Esophagus squamous epithelium (tissue), 4 donors: ENCODE measurements at regions not wholly inside any gene's neighbourhood (a gene's known extent, or its start where the extent isn't known, plus 50 kb on each side); places are given as distances from the start of the nearest gene placed in this dataset.

Experiments used
- POLR2A ChIP-seq, 4 donors: fragments of 450-650 bp; IDR thresholded peaks; one replicate each; pipeline ENCODE4 v1.6.1; 2017; ENCODE audit warnings: antibody characterized with exemption in 4 of 4, mild to moderate bottlenecking in 4 of 4, moderate library complexity in 3 of 4
- TF ChIP-seq, protein P1 (sequence below), 6 experiments: fragments of 450-650 bp in 4 of 6; fragments of 200-600 bp in 2 of 6; sonication (generic) in 2 of 6; IDR thresholded peaks; one replicate each; pipeline ENCODE4 v1.5.1; 2016 to 2019; ENCODE audit warnings: antibody characterized with exemption in 6 of 6, mild to moderate bottlenecking in 4 of 6, moderate library complexity in 4 of 6

GRCh38 chr20:60906555-60906954 lies 345.5 kb upstream of the CDH4 start:
- TF ChIP-seq, protein P1, sequence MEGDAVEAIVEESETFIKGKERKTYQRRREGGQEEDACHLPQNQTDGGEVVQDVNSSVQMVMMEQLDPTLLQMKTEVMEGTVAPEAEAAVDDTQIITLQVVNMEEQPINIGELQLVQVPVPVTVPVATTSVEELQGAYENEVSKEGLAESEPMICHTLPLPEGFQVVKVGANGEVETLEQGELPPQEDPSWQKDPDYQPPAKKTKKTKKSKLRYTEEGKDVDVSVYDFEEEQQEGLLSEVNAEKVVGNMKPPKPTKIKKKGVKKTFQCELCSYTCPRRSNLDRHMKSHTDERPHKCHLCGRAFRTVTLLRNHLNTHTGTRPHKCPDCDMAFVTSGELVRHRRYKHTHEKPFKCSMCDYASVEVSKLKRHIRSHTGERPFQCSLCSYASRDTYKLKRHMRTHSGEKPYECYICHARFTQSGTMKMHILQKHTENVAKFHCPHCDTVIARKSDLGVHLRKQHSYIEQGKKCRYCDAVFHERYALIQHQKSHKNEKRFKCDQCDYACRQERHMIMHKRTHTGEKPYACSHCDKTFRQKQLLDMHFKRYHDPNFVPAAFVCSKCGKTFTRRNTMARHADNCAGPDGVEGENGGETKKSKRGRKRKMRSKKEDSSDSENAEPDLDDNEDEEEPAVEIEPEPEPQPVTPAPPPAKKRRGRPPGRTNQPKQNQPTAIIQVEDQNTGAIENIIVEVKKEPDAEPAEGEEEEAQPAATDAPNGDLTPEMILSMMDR (IDR thresholded peaks at IDR 0.05) = no peak
- TF ChIP-seq POLR2A (IDR thresholded peaks at IDR 0.05) = no peak
